ENCODE measurements at regions not wholly inside any gene's neighbourhood (a gene's known extent, or its start where the extent isn't known, plus 50 kb on each side); places are given as distances from the start of the nearest gene placed in this dataset.

GRCh38 chr16:86846136-86846535, 267.8 kb downstream of the FOXL1 start:
- no peak for ATAC-seq (ENCODE audit: insufficient number of reproducible peaks, low FRiP score, low read depth)

GRCh38 chr16:86848821-86849220, 270.5 kb downstream of the FOXL1 start:
- H3K9me3 ChIP-seq: no peaks in the 10 kb centered on the region
- H3K27ac ChIP-seq: no peak overlapping the region
- no peak for TF ChIP-seq CTCF (IDR thresholded peaks at IDR 0.05)
- no peak overlapping the region for H3K4me3 ChIP-seq
- H3K4me1 ChIP-seq (ENCODE audit: control insufficient read depth in 1 of 2, low read depth in 2 of 2): no peaks in the 10 kb centered on the region
- H3K27me3 ChIP-seq (replicated peaks; ENCODE audit: insufficient read depth): no peaks in the 10 kb centered on the region
- no peak for DNase-seq (ENCODE audit: low spot score)
- ATAC-seq (ENCODE audit: insufficient number of reproducible peaks, low FRiP score, low read depth): no peak
- H3K36me3 ChIP-seq: no peaks in the 10 kb centered on the region

More at GRCh38 chr16:86846136-86846535, 267.8 kb downstream of the FOXL1 start:
- DNase-seq (ENCODE audit: low spot score): no peak
- TF ChIP-seq CTCF (IDR thresholded peaks at IDR 0.05): no peak
- Histone ChIP-seq H3K27ac (no peak overlapping the region), H3K4me3 (no peak overlapping the region), H3K4me1 (ENCODE audit: control insufficient read depth in 1 of 2, low read depth in 2 of 2) (no peaks in the 10 kb centered on the region), H3K27me3 (replicated peaks; ENCODE audit: insufficient read depth) (no peaks in the 10 kb centered on the region), H3K9me3 (no peaks in the 10 kb centered on the region), H3K36me3 (no peaks in the 10 kb centered on the region)

GRCh38 chr16:86850670-86851069, 272.3 kb downstream of the FOXL1 start:
- Histone ChIP-seq H3K9me3 (no peaks in the 10 kb centered on the region), H3K27me3 (replicated peaks; ENCODE audit: insufficient read depth) (no peaks in the 10 kb centered on the region), H3K36me3 (no peaks in the 10 kb centered on the region), H3K4me3 (no peak overlapping the region), H3K27ac (no peak overlapping the region), H3K4me1 (ENCODE audit: control insufficient read depth in 1 of 2, low read depth in 2 of 2) (no peaks in the 10 kb centered on the region)
- DNase-seq (ENCODE audit: low spot score) (no peak), ATAC-seq (ENCODE audit: insufficient number of reproducible peaks, low FRiP score, low read depth) (no peak)
- no peak for TF ChIP-seq CTCF (IDR thresholded peaks at IDR 0.05)

- DNase-seq (ENCODE audit: low spot score) (no peak), ATAC-seq (ENCODE audit: insufficient number of reproducible peaks, low FRiP score, low read depth) (no peak)
- Histone ChIP-seq H3K36me3 (no peaks in the 10 kb centered on the region), H3K27me3 (replicated peaks; ENCODE audit: insufficient read depth) (no peaks in the 10 kb centered on the region), H3K27ac (no peak overlapping the region), H3K9me3 (no peaks in the 10 kb centered on the region), H3K4me3 (no peak overlapping the region), H3K4me1 (ENCODE audit: control insufficient read depth in 1 of 2, low read depth in 2 of 2) (no peaks in the 10 kb centered on the region)
- TF ChIP-seq CTCF (IDR thresholded peaks at IDR 0.05): no peak
Observed at GRCh38 chr16:86852135-86852534, 273.8 kb downstream of the FOXL1 start.

GRCh38 chr16:86854058-86854621, 275.8 kb downstream of the FOXL1 start:
- no peaks in the 10 kb centered on the region for H3K36me3 ChIP-seq
- no peak for TF ChIP-seq CTCF (IDR thresholded peaks at IDR 0.05)
- H3K9me3 ChIP-seq: no peaks in the 10 kb centered on the region
- H3K27me3 ChIP-seq (replicated peaks; ENCODE audit: insufficient read depth): no peaks in the 10 kb centered on the region
- H3K27ac ChIP-seq: no peak overlapping the region
- H3K4me3 ChIP-seq: no peak overlapping the region
- peaks cover 0 to 6% of the 10 kb centered on the region in 2 donors for H3K4me1 ChIP-seq (ENCODE audit: control insufficient read depth in 1 of 2, low read depth in 2 of 2)
- no peak for DNase-seq (ENCODE audit: low spot score)
- ATAC-seq (ENCODE audit: insufficient number of reproducible peaks, low FRiP score, low read depth): no peak

All from thoracic aorta (tissue), 2 donors.